Iris pigment epithelial cell (primary cell): ENCODE measurements at regions not wholly inside any gene's neighbourhood (a gene's known extent, or its start where the extent isn't known, plus 50 kb on each side); places are given as distances from the start of the nearest gene placed in this dataset.
A peak's percentile ranks its signal among the peaks of the same experiment; 100 is the strongest.
"Not testable (repeated sequence)": the region's sequence is repeated elsewhere in the genome, so short reads cannot be mapped to it uniquely, and the experiment has no call there.

Experiments
- DNase-seq: peaks from one replicate; pipeline ENCODE4 v3.0.0-alpha.2; 2011; ENCODE audit warnings: low read depth

DNA sequence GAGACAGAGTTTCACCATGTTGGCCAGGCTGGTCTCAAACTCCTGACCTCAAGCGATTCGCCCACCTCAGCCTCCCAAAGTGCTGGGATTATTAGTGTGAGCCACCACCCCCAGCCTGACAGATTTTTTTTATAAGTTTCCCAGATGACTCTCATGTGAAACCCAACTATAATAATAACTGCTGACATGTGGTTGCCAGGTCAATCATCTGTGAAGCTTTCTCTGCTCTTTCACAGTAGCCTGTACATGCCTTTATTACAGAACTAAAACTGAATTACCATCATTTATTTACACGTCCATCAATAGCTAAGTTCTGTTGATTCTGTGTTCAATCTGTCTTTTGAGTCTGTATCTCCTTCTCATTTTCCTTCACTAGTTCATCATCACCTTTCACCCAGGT lies 218.5 kb downstream of the RPS29 start:
- no peak for DNase-seq

- DNase-seq: no peak
Observed at GRCh38 chr14:49366416-49366815, 219.8 kb downstream of the RPS29 start.

DNA sequence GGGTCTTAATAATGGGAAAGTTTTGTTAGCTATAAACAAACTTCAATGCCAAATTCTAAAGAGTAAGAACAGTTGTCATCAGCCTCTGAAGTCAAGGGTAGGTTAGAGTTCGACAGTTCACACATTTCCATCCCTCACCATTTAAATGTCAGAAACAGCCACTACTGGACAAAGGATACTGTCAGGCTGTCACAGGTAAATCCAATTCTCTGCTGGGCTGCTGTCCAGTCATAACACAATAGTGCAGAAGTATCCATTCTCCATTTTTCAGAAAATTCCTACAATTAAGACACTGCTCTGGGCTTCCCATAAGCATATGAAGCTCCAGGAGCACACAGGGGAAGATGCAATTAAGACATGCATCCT lies 221.4 kb downstream of the RPS29 start:
- no peak for DNase-seq

- DNase-seq: no peak
Observed at GRCh38 chr14:49363821-49364751, 222.1 kb downstream of the RPS29 start.

DNA sequence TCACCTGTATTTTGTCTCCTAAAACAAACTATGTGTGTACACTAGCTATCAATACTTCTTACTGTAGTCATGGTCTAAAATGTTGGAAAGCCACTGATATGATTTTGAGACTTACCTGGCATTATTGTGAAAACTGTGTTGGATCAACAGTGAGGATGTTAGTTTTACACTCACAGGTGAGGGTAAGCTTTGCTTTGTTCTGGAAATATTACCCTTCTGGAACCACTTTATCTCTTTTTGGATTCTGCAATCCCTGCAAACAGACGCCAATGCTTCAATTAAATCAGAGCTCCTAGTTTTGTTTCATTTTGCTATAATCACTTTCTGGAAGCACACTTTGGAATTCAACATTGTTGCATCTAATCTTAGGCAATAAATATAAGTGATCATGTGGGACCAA lies 223.3 kb downstream of the RPS29 start:
- DNase-seq: no peak

DNA sequence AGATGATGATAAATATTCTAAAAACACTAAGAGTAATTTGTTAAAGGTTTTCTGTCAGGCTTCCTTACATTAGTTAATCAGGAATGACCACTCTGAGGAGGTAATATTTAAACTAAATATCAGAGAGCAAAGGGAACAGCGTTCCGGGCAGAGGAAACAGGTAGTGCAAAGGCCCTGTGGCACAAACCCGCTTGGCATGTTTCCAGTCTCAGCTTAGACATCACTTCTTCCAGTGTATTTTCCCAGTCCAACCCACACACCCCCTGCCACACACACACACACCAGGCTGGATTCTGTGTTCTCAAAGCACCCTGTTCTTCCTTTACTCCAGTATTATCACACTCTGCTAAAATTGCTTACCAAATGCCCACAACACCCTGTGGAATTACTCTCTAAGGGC lies 247.1 kb downstream of the RPS29 start:
- DNase-seq: no peak

DNA sequence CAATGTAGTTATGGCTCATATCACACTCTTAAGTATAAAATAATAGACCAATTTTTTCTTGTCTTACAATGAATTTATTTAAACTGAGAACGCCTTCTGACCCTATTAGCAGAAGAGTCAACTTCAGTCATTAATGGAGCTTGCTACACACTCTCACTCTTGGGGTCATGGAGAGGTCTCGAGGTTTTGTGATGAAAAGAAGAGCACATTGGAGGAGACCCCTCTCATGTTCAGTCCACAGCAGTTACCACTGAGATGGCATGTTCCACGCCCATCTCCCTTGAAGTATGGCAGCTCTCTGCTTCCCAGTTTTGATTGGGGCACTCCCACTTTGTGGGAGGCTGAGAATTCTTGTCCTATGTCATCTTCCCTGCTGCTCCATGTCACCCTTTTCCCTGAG lies 266.4 kb downstream of the RPS29 start:
- DNase-seq: no peak

DNA sequence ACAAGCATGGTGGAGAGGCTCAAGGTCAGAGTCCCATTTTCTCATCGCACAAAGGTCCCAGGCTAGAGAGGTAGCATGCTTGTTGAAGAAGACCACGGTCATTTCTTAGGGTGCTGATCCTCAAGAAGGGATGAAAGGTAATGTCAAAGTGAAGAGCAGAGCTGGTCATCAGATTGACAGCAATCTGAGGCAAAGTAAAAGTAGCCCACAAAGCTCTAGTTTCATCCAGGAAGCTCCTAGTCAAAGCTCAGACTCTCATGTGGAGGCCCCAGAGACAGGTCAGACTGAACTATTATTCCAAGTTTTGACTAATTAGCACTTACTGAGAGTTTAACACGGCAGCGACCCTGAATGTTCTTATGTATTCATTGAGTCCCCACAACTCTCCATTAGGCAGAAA lies 270.6 kb downstream of the RPS29 start:
- no peak for DNase-seq

GRCh38 chr14:49314737-49315136 lies 271.4 kb downstream of the RPS29 start:
- no peak for DNase-seq

- DNase-seq: no peak
Observed at GRCh38 chr14:49313108-49313507, 273.1 kb downstream of the RPS29 start.

- no peak for DNase-seq
Observed at GRCh38 chr14:49310298-49310697, 275.9 kb downstream of the RPS29 start.

GRCh38 chr14:49306152-49306751 lies 279.9 kb downstream of the RPS29 start:
- DNase-seq: peak; percentile 15

GRCh38 chr14:49303946-49304516 lies 282.1 kb downstream of the RPS29 start:
- peak; percentile 22 for DNase-seq

DNA sequence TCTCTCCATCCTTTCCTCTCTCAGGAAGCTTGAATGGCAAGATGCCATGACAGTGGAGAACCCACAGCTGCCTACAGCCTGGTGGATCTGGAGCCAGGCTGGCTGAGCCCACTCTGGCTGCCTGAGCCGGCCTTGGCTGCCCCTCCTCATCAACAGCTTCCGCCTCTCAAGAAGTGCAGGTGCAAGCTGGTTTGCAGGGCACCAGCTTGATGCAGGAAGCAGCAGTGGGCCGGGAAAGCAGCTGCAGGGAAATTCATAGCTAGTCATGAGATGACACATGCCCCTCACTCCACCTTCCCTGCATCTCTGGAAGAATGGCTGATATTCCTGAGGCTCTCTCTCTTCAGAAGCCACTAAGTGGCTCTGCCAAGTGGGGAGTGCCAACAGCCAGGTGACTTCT lies 289.1 kb downstream of the RPS29 start:
- DNase-seq: no peak

DNA sequence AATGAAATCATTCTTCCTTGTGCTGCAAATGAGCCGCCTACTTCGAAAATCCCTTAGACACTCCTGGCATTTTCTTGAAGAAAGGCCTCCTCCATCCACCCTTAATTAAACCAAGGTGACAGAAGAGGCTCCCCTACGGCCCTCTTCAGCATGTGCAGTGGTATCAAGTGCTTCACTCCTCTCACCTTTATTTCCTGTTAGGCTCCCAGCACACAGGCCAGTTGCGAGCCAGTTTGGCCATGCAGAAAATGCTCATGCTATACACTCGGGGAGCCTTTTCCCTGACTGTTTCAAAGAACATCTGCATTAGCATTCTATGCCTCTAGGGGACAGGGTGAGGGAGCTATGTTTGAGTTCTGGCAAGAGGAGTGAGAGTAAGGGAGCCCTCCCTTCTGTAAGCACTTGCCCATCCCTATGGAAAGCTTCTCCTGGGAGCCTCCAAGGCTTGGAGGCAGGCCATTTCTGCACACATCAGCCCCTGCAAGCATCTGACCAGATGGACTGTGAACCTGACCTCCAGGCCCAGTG lies 291.5 kb downstream of the RPS29 start:
- no peak for DNase-seq

DNA sequence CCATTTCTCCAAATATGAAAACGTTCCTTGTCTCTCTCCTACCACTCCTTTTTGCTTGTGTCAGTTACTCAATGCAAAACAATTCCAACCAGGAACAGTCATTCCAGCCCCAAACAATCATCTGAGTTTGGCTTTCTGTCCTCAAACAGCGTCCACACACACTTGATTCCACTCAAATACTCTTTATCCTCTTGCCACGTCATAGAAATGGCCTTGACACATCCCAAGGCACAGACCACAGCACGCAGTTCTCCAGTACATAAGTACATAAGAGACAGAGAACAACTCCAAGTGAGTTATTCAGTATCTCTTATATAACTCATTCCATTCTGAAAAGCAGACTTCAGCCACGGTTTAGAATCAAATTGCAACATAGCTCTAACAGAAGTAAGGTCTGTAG lies 299.2 kb downstream of the RPS29 start:
- no peak for DNase-seq

- no peak for DNase-seq
Observed at GRCh38 chr14:49286257-49286983, 299.8 kb downstream of the RPS29 start.

DNA sequence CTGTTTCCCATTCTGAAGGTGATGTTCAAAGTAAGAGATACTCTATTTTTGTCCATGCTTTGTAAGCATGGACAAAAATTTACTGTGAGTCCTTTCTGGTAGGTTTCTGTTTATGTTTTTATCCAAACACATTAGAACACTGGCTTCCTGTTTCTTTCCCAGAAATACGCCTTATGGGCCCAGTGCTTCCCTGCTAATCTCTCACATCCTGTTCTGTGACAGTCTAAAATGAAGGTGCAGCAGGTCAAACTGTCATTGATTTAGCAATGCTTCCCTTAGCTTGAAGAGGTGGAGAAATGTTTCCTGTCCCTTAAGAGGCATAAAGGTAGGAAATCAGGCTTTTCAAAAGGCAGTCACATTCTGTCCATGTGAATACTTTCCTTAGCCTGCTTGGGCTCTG lies 305.6 kb downstream of the RPS29 start:
- DNase-seq: no peak

- DNase-seq: no peak
Observed at GRCh38 chr14:49250517-49250916, 335.7 kb downstream of the RPS29 start.

- DNase-seq: no peak
Observed at GRCh38 chr14:49250109-49250508, 336.1 kb downstream of the RPS29 start.

DNA sequence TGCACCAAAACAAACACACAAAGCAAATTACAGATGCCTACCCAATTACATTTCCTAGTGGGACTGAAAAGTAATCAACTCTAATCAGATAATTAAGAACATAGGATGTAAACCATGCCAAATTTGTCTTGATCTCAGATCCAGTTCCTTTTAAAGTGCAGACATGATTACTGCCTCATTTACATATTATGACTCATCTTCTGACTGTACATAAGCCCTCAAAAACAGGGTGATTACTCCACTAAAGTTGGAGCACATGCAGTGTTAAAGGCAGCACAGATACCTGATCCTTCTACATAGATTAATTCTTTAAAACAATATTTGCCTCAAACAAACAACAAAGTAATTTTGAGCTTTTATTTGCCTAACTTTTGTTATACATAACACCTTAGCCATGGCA lies 337.2 kb downstream of the RPS29 start:
- DNase-seq: no peak

GRCh38 chr14:49243777-49244176 lies 342.4 kb downstream of the RPS29 start:
- DNase-seq: not testable (repeated sequence)
